DMS 273 treated with DMSO at 0.1 percent for 48 hours (cell line): ENCODE measurements at regions not wholly inside any gene's neighbourhood (a gene's known extent, or its start where the extent isn't known, plus 50 kb on each side); places are given as distances from the start of the nearest gene placed in this dataset.
"Not testable (repeated sequence)": the region's sequence is repeated elsewhere in the genome, so short reads cannot be mapped to it uniquely, and the experiment has no call there.

Source experiments
- DNase-seq: peaks from one replicate; lab custom pipeline; 2025; lab: John Stamatoyannopoulos, UW

DNA sequence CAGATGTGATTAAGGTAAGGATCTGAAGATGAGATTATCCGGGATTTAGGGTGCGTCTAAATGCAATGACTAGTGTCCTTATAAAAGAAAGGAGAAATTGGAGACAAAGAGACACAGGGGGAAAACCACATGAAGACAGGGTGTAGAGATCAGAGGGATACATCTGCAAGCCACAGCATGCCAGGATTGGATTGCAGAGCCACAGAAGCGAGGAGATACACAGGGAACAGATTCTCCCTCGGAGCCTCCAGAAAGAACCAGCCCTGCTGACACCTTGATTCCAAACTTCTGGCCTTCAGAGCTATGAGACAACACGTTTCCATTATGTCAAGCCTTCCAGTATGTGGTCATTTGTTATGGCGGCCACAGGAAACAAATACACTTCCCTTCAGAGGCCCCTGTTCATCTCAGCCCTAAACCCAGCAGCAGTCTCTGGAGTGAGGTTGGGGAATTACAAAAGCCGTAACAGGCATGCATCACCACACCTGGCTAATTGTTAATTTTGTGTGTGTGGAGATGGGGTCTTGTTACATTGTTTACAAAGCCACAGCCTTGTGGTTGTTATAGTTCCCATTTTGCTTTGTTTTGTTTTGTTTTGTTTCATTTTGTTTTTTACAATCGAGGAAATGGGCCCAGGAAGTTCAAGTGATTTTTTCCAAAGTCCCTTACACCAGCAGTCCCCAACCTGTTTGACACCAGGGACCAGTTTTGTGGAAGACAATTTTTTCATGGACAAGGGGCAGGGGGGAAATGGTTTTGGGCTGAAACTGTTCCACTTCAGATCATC, 51.6 kb upstream of the LYRM9 start:
- DNase-seq: no peak

DNA sequence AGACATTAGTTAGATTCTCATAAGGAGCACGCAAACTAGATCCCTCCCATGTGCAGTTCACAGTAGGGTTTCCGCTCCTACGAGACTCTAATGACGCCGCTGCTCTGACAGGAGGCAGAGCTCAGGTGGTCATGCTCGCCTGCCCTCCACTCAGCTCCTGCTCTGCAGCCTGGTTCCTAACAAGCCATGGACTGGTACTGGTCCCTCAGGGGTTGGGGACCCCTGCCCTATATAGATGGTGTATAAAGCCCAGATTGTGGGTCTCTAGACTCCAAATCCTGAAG, 52.1 kb upstream of the LYRM9 start:
- DNase-seq: no peak

DNA sequence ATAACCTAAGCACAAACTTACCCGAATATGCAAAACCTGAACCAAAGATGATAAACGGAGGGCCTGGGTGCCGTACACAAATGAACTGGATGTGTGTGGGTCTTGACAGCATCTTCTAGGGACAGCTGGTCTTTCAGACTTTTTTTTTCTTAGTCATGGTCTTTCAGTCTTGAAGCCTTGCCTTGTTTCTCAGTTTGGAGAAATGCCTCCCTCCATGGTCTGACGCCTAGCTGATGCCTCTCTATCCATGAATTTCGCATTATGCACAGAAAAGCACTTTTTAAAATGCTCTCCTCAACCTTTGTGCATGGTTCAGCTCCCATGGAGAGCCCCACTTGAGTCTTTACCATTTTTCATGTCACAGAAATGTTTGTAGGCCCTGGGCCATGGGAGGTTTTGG, 52.8 kb upstream of the LYRM9 start:
- DNase-seq: no peak

DNA sequence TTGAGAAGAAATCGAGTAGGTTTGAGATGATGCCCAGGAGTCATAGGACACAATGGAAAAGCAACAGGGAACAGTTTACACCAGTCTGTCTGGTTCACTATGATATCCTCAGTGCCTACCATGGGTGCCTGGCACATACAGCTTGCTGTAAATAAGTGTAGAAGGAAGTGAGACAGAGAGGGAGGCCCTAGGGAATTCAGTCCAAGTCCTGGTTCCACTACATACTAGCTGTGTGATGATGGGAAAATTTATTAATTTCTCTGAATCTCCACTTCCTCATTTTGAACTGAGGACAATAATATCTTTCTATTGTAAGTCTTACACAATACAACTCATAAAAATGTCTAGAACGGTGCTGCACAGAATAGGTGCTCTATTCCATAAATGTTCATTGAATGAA, 53.3 kb upstream of the LYRM9 start:
- no peak for DNase-seq

DNA sequence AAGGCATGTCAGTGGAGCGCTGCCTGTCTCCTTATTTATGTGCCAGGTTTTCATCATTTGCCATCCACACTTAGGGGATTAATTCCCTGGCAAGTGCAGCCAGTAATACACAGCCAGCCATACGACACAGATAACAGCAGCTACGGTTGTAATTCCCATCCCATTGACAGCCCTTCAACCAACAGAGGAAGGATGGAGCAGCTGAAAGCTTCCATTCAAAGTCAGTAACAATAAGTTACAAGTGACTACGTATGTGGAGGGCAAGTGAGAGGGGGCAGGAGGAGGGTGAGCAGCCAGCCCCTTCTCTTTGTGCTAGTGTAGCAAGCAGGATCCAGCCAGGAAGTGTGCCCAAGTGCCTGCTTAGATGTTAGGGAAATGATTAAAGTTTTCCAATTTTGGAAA, 53.8 kb upstream of the LYRM9 start:
- no peak for DNase-seq

DNA sequence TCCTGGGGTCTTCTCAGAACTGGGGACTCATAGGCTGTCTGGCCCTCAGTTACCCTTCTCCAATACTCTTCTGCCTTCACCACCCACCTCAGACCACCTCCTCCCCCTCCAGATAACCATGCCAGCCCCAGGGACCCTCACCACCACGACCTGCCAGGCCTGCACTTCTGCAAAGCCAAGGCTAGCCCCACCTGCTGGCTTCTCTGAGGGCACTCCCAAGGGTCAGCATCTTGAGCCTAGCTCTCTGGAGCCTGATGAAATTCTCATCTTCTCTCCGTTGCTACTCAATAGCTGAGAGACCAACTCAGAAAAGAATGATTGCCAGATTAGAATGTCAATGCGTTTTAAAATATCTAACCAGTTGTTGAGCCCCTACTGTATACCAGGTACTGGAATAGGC, 56.1 kb upstream of the LYRM9 start:
- no peak for DNase-seq

DNA sequence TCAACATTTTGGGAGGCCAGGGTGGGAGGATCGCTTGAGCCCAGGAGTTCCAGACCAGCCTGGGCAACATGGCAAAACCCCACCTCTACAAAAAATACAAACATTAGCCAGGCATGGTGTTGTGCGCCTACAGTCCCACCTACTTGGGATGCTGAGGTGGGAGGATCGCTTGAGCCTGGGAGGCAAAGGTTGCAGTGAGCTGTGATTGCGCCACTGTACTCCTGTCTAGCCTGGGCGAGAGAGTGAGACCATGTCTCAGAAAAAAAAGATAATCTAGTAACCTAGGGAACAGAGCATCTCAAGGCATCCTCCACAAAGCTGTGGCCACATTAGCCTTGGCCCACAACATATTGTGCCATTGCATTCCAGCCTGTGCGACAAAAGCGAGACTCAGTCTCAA, 57.1 kb upstream of the LYRM9 start:
- DNase-seq: not testable (repeated sequence)

DNA sequence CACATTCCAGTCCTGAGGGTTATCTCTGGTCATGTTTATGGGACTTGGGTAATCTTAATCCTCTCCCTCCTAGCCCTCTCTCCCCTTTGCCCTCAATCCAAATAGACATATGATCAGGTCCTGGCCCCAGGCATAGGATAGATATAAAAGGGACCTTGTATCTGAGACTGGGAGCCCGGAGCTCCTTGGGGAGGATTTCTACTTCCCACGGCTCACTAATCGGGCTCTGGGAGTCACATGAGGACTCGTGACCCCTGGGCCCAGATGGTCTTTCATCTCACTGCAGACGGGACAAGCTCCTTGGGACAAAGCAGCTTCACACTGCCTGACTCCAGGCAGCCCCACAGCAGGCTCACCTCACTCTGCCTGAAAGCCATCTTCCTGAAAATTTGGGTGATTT, 57.8 kb upstream of the LYRM9 start:
- no peak for DNase-seq

DNA sequence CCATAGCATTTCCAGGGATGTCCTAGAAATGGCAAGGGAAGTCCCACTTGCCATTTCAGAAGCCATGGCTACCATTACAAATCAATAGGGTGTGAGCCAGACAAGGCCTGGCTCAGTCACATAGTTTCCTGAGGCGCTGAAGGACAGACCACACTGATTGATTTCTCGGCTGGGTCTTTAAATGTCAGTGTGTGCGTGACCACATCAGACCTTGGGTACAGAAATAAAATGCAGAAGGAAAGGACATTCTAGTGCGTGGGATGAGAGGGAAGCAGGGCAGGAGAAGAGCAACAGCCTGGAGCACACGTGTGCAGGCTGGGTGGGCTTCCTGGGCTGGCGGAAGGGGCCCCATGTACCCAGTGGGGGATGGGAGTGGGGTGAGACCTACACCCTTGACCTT, 58.7 kb upstream of the LYRM9 start:
- no peak for DNase-seq

DNA sequence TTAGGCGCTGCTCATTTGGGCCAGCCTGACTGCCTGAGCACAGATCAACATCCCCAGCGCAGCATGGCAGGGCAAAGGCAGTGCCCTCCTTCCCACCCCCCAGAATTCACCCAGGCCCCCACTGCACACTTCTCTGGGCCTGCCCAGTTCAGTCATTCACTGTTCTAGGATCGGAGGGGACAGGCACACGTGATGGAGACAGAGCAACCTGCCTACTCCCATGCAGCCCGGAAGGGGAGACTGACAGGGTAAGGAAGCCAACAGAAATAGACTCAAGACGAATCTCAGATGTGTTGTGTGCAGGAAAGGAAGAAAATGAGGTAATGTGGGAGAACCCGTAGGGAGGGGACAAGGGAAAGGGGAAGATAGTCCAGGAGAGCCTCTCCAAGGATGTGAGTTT, 59.2 kb upstream of the LYRM9 start:
- no peak for DNase-seq

DNA sequence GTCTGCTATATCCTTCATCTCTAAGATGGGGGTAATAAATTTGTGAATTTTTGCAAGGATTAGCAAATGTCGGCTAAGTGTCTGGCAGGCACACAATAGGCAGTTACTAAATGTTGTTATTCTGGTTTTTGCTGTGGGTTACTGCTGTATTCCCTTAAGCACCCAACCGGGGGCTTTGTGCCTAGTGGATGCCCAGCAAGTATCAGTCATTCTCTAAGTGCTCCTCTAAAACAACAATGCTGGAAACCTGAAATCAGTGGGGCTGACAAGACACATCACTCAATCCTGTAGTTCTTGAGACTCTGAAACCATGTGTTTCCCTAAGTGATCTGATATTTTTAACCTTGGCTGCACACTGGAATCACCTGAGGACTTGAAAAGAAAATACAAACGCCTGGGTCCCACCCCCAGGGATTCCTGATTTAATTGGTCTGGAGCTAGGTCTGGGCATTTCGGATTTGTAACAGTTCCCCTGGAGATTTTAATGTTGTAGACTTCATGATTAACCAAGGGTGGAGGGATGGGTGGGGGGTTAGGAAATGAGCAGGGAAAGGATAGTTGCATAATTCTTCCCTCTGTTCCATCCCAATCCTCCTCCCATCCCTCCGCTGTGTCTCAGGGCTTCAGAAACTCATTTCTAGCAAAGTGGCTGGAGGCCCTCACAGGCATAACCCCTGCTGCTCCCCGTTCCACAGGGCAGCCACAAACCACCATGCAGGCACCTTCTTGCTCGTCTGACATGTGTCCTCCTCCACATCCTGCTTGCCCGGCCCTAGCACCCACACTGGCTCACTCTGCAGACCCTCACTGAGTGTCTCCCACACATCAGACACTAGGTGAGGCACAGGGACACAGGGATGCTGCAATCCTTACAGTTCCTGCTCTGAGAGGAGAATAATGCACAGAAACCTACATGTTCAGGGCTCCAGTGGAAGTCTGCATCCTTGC, 61.7 kb upstream of the LYRM9 start:
- no peak for DNase-seq

DNA sequence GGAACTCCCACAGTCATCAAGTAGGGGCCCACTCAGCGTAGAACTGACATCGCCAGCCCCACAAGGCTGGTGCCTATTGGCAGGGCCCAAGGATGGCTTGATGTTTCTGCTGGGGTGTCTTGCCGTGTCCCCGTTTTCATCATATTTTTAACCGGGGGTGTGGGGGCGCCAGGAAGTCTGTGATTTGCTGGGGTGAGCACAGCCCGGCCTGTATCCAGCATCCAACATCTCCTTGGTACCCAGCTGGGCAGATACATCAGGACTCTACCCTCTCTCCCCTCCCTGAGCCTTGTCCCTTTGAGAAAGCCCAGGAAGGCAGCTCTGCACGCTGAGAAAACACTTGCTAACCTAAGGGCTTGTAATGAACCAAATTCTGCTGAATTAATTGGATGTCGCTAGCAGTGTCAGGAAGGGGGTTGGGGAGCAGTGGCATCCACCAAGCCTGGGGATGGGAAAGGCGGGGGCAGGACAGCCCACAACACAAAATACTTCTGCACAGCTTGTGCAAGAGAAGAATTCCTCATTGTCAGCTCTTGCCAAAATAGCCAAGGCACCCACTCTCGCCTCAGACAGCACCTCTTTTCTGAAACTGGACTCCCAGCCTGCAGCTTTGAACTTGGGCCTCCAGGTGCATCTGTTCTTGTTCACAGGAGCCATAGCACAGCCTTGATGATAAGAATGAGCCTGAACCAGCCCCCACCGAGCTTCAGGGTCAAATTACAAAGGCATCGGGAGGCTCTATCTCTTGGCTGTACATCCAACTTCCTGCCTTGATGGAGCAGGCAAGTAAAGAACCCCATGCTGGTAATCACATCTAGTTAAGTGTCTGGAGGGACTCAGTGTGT, 63.7 kb upstream of the LYRM9 start:
- peak; percentile 5 for DNase-seq

DNA sequence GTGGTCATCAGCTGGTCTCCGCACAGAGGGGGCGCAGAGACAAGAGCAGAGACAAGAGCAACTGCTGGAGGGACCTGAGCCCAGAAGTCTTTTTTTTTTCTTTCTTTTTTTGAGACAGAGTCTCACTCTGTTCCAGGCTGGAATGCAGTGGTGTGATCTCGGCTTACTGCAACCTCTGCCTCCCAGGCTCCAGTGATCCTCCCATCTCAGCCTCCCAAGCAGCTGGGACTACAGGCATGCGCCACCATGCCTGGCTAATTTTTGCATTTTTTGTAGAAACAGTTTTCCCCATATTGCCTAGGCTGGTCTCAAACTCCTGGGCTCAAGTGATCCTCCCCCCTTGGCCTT, 64.3 kb upstream of the LYRM9 start:
- not testable (repeated sequence) for DNase-seq

DNA sequence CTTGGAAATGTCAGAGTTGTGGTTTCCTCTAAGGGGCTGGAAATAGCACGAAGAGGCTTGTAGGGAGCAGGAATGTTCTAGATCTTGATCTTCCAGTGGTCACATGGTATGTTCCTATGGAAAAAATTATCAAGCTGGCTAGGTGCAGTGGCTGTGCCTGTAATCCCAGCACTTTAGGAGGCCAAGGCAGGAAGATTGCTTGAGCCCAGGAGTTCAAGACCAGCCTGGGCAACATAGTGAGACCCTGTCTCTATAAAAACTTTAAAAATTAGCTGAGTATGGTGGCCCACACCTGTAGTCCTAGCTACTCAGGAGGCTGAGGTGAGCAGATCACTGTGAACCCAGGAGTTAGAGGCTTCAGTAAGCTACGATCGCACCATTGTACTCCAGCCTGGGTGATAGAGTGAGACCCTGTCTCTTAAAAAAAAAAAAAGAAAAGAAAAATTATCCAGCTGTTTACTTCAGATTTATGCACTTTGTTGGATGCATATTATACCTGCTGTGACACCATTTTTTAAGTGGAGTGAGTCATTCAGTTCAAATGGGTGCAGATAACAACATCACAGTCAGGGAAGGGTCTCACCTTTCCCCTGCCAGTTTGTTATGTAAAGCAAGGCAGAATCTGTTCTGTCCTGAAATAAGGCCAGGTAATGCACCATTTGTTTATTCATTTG, 65.7 kb upstream of the LYRM9 start:
- DNase-seq: no peak

DNA sequence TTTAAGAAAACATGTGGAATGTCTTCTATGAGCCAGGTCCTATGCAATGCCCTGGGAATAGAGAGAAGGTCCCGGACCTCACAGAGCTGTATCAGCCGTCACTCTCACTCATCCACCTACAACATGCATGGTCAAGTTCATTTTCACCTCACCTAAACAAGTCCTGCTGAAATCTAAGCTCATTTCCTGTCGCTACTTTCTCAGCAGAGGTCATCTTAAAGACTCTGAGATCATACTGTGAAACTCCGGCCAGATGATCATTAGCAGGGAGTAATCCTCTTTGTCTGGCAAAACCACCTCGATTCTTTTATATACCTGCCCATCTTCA, 66.2 kb upstream of the LYRM9 start:
- DNase-seq: no peak

DNA sequence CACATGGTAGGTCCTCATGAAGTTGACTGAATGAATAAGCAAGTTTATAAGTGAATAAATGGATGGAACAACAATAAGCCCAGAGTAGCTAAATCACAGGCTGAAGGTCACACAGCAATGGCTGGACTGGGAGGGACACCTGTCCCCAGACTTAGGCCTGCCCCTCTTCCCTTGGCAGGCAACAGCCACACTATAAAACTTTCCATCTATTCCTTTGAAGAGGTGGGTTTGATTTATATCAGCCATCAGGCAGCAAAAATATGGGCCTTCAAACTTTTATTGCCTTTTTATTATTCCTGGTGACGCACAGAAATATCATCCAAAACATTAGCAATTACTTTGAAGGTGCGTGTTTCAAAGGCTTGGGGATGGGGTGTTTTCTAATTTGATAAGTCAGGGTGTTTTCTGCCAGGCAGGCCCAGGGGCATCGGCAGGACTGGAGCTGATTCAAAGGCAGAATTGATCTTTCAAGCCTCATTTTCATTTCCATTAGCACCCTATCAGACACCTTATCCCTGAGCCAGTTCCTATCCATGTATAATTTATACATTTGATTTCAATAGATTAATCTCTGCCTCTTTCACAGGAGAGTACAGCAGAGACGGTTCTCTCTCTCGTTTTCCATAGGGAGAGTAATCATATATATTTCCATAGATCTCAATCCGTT, 67.2 kb upstream of the LYRM9 start:
- no peak for DNase-seq

DNA sequence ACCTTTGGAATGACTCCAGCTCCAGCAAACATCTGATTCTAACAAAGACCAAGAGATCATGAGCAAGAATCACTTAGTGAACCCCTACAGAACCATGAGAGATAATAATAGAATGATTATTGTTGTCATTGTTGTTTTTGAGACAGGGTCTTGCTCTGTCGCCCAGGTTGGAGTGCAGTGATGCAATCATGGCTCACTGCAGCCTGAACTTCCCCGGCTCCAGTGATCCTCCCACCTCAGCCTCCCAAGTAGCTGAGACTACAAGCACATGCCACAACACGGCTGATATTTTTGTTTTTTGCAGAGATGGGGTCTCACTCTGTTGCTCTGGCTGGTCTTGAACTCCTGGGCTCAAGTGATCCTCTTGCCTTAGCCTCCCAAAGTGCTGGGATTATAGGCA, 69.4 kb upstream of the LYRM9 start:
- not testable (repeated sequence) for DNase-seq

DNA sequence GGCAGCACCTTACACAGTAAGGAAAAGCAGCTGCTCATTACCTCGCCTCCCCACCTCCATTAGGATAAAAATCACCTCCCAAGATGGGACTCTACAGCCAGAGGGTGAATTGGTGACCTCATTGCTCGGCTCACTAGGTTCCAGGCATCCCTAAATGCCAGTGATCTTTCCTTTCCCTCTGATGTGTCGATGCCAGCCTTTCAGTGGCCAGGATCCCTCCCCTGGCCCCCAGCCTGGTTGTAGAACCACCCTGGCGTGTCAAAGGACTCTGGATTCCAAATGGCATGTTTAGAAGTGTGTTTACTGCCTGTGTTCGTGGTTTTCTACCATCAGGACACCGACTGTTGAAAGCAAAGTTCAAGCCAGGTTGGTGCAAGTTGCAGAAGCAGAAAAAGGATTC, 72.1 kb upstream of the LYRM9 start:
- no peak for DNase-seq

DNA sequence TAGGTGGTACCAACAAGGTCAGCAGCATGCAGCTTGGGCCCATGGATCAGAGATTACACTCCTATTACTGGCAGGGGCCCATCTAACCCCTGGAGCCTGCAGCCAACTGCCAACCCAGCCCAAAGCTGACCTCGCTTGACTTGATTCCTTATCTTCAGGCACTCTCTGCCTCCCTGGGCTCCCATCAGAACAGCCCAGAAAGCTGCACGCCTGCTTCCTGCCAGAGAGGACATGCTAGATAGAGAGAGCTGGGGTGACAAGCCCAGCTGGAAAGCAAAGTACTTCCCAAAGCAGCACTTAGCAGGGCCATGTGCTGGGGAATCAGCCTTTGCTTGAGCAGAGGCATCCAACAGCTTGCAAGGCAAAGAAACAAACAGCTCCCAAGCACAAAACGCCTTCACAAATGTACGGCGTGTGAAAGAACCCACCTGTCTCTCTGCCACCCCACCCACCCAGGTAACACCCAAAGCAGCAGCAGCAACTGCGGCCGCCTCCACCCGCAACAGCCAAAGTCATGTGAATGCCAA, 74.2 kb upstream of the NLK start:
- peak; percentile 14 for DNase-seq

DNA sequence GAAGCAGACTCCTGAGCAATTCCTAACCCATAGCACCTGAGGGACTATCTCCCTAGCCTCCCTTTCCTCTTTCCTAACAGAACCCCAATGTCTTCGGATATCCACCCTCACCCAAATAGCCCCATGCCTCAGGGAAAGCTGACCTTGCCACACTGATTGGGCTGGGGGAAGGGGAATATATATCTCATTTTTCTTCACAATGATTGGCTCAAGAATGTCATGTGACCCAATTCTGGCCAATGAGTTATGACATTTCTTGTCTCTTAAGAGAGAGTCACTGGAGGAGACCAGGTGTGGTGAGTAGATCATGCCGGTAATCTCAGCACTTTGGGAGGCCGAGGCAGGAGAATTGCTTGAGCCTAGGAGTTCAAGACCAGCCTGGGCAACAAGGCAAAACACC, 71.9 kb upstream of the NLK start:
- DNase-seq: no peak

DNA sequence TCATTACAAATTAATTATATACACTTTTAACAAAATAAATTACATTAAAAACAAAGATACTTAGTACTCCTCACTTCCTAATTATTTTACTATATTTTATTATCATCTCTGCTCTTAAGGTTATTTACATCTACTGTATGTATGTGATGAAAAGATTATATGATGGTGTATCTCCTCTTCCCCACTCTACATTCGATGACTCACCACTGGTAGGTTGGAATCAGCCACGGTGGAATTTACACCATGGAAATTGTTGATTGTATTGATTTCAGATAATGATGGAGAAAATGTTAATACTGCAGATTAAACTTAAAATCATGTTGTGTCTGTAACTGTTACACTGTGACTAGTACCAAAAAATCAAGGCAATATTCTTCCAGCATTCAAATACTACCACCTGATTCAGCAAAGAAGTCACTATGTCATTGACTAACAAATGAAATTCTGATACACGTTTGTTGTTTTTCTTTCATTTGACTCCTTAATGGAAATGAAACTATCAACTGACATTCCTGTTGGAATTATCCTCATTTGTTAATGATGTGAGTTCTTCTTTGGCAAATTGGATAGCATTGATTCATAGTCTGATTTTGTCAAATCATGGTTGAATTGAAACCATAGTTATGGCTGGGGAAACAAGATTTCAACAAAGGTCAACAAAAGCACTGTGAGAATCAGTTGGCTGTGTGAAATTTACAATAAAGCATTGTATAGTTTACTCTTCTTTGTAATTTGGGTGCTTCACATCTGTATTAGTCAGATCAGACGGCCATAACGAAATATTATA, 69.0 kb upstream of the NLK start:
- DNase-seq: no peak
